IMR-90 (cell line): ENCODE measurements at regions not wholly inside any gene's neighbourhood (a gene's known extent, or its start where the extent isn't known, plus 50 kb on each side); places are given as distances from the start of the nearest gene placed in this dataset.

ENCODE experiments used
- ATAC-seq: fragments of 200-7000 bp; cut with Tn5 transposase; 2 replicates; pipeline ENCODE4 v1.9.1; 2020; ENCODE audit warnings: low read depth, mild to moderate bottlenecking, moderate library complexity
- BruUV-seq: library from RNA; stranded (reverse); fragments of 400-500 nt; replicated peaks from 2 replicates; lab custom pipeline; 2021; lab: Mats Ljungman, UMichigan
- CTCF ChIA-PET: fragments of 300-600 bp; formaldehyde crosslinking; extraction: SDS; loops from one replicate; lab custom pipeline; 2021; ENCODE audit warnings: antibody characterized with exemption; lab: Yijun Ruan, JAX
- POLR2A ChIA-PET: fragments of 300-600 bp; sonication (Branson Sonifier 250); formaldehyde crosslinking; loops from one replicate; lab custom pipeline; 2022; ENCODE audit warnings: antibody characterized with exemption; ENCODE audit not compliant: unreplicated experiment; lab: Charles Lee
- DNase-seq: peaks from one replicate; pipeline ENCODE4 v3.0.0; 2013
- H2AFZ ChIP-seq: replicated peaks from 2 replicates; pipeline ENCODE3; 2013; ENCODE audit warnings: low read length, mild to moderate bottlenecking; ENCODE audit not compliant: poor library complexity
- H2AK5ac ChIP-seq: 2 replicates; pipeline ENCODE4 v1.6.1; 2013; ENCODE audit warnings: low read depth, low read length, inconsistent platforms
- H2AK9ac ChIP-seq: replicated peaks from 2 replicates; pipeline ENCODE3; 2013; ENCODE audit warnings: mild to moderate bottlenecking, low read depth, low read length, moderate library complexity; ENCODE audit not compliant: poor library complexity
- H2BK120ac ChIP-seq: 2 replicates; pipeline ENCODE4 v1.6.1; 2013; ENCODE audit warnings: low read depth, low read length, inconsistent platforms
- H2BK15ac ChIP-seq: 3 replicates; pipeline ENCODE4 v1.6.1; 2013; ENCODE audit warnings: low read depth, low read length, inconsistent platforms
- H2BK20ac ChIP-seq: 2 replicates; pipeline ENCODE4 v1.6.1; 2013; ENCODE audit warnings: low read depth, mild to moderate bottlenecking, inconsistent platforms, low read length, moderate library complexity
- H2BK5ac ChIP-seq: 2 replicates; pipeline ENCODE4 v1.6.1; 2013; ENCODE audit warnings: mild to moderate bottlenecking, low read depth, low read length, inconsistent platforms; ENCODE audit not compliant: poor library complexity, severe bottlenecking
- H3K14ac ChIP-seq: replicated peaks from 2 replicates; pipeline ENCODE4 v1.6.1; 2013; ENCODE audit warnings: low read depth, low read length, inconsistent platforms
- H3K18ac ChIP-seq: 2 replicates; pipeline ENCODE4 v1.6.1; 2013; ENCODE audit warnings: low read depth, low read length, control low read depth
- H3K23ac ChIP-seq: 2 replicates; pipeline ENCODE4 v1.6.1; 2013; ENCODE audit warnings: low read depth, low read length, inconsistent platforms
- H3K27ac ChIP-seq: 2 replicates; pipeline ENCODE4 v1.5.1; 2013; ENCODE audit warnings: mild to moderate bottlenecking, control low read depth, low read length; ENCODE audit not compliant: insufficient read depth
- H3K27me3 ChIP-seq: 2 replicates; pipeline ENCODE4 v1.6.1; 2013; ENCODE audit warnings: low read length; ENCODE audit not compliant: control insufficient read depth, insufficient read depth
- H3K36me3 ChIP-seq: 2 replicates; pipeline ENCODE4 v1.6.1; 2013; ENCODE audit warnings: low read length, mixed read lengths; ENCODE audit not compliant: control insufficient read depth, insufficient read depth
- H3K4ac ChIP-seq: 2 replicates; pipeline ENCODE4 v1.6.1; 2013; ENCODE audit warnings: low read depth, low read length, inconsistent platforms
- H3K4me1 ChIP-seq: 2 replicates; pipeline ENCODE4 v1.6.1; 2013; ENCODE audit warnings: low read length, mixed read lengths; ENCODE audit not compliant: control insufficient read depth, insufficient read depth
- H3K4me2 ChIP-seq: 2 replicates; pipeline ENCODE4 v1.6.1; 2013; ENCODE audit warnings: low read depth, mild to moderate bottlenecking, control low read depth, low read length, moderate library complexity
- H3K4me3 ChIP-seq: 2 replicates; pipeline ENCODE4 v1.5.1; 2013; ENCODE audit warnings: low read depth, mild to moderate bottlenecking, control low read depth, low read length, moderate library complexity; ENCODE audit not compliant: insufficient read depth
- H3K56ac ChIP-seq: 2 replicates; pipeline ENCODE4 v1.6.1; 2013; ENCODE audit warnings: low read length, inconsistent platforms; ENCODE audit not compliant: insufficient read depth; ENCODE audit errors: extremely low read depth
- H3K79me1 ChIP-seq, 2 experiments: 2 replicates each; pipeline ENCODE4 v1.6.1; 2013; ENCODE audit warnings: low read length in 2 of 2, inconsistent platforms in 1 of 2, low read depth in 1 of 2
- H3K9ac ChIP-seq: 2 replicates; pipeline ENCODE4 v1.6.1; 2013; ENCODE audit warnings: low read depth, low read length, control low read depth
- H3K9me1 ChIP-seq: 2 replicates; pipeline ENCODE4 v1.6.1; 2013; ENCODE audit warnings: low read length, inconsistent platforms; ENCODE audit not compliant: insufficient read depth
- H3K9me3 ChIP-seq: 2 replicates; pipeline ENCODE4 v1.6.1; 2013; ENCODE audit warnings: low read length; ENCODE audit not compliant: control insufficient read depth, insufficient read depth
- H4K20me1 ChIP-seq: 2 replicates; pipeline ENCODE4 v1.6.1; 2013; ENCODE audit warnings: low read length, inconsistent platforms; ENCODE audit not compliant: insufficient read depth
- H4K5ac ChIP-seq: 2 replicates; pipeline ENCODE4 v1.6.1; 2013; ENCODE audit warnings: mild to moderate bottlenecking, low read depth, low read length, control low read depth
- H4K8ac ChIP-seq, 2 experiments: 2 replicates each; pipeline ENCODE4 v1.6.1; 2013; ENCODE audit warnings: low read depth in 2 of 2, low read length in 2 of 2, control low read depth in 1 of 2, inconsistent platforms in 1 of 2
- H4K91ac ChIP-seq: 2 replicates; pipeline ENCODE4 v1.6.1; 2013; ENCODE audit warnings: low read depth, low read length, inconsistent platforms; ENCODE audit not compliant: insufficient read depth
- MAFK ChIP-seq: IDR thresholded peaks from 2 replicates; pipeline ENCODE4 v1.6.1; 2012; ENCODE audit warnings: low read depth, low read length, improper control_type of control experiment
- NFE2L2 ChIP-seq: fragments of 150-350 bp; IDR thresholded peaks from 2 replicates; pipeline ENCODE4 v1.6.1; 2016; ENCODE audit warnings: low read depth, mild to moderate bottlenecking, low read length
- WGBS, 2 experiments: methylation state at CpG; one replicate each; pipeline versions ENCODE4 v1.1.5 to v1.1.7; 2013; ENCODE audit warnings: missing lambda C conversion rate in 2 of 2; ENCODE audit not compliant: insufficient read length in 1 of 2; ENCODE audit errors: extremely low coverage in 2 of 2; 5-methylcytosine and 5-hydroxymethylcytosine counted together
- dilution Hi-C: fragments of 300-500 bp; cut with HindIII; formaldehyde crosslinking; loops from one replicate; pipeline ENCODE4 v1.14.3; 2018; ENCODE audit warnings: low sequenced_read_pairs; ENCODE audit not compliant: unreplicated experiment
- in situ Hi-C: fragments of 300-500 bp; cut with MboI; formaldehyde crosslinking; loops from 3 replicates; pipeline ENCODE4 v1.14.3; 2019; ENCODE audit warnings: low sequenced_read_pairs, inconsistent platforms, mixed read lengths
- intact Hi-C: fragments of 100-400 bp; cut with micrococcal nuclease; formaldehyde crosslinking; loops from 2 replicates; pipeline ENCODE4 v1.10.0; 2022

DNA sequence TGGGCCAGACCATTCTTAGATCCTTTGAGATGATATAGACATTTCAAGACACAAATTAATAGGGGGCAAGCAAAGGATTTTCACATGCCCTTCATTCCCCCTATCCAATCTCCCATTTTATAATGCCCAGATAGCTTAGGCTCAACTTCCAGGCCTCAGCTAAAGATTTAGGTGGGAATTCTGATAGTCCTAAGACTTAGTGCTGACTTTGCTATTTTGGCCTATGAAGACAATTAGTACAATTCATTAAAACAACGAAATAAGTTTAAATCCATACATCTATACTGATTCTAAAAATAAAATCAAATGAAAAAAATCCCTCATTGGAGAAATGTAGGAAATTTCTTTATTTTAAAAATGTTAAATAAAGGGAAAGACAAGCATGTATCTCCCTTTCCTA is 259.5 kb downstream of the CBLN4 start:
- no peak overlapping the region for H3K27ac ChIP-seq
- H3K56ac ChIP-seq: no peak overlapping the region
- no peak for TF ChIP-seq NFE2L2
- TF ChIP-seq MAFK: peak; percentile 90
- no peak overlapping the region for H2AK9ac ChIP-seq
- H3K4me2 ChIP-seq: no peak overlapping the region
- DNase-seq (no peak), ATAC-seq (no peak)
- no peak overlapping the region for H2AFZ ChIP-seq
- dilution Hi-C loops (no loop called here), in situ Hi-C loops (no loop called here), intact Hi-C loops (no loop called here)
- ChIA-PET CTCF (no interaction called here), POLR2A (no interaction called here)
- no peak overlapping the region for H2BK20ac ChIP-seq
- no peaks in the 10 kb centered on the region for H4K20me1 ChIP-seq
- no peak overlapping the region for H3K9ac ChIP-seq
- H3K9me1 ChIP-seq: no peaks in the 10 kb centered on the region
- no peaks in the 10 kb centered on the region for H3K36me3 ChIP-seq
- no peak overlapping the region for H4K91ac ChIP-seq
- H2BK15ac ChIP-seq: no peak overlapping the region
- no peaks in the 10 kb centered on the region for H3K27me3 ChIP-seq
- BruUV-seq: no TSS peak
- WGBS, 2 experiments: no CpG with 5 or more reads among the region's 1 CpG
- no peak overlapping the region for H3K4ac ChIP-seq
- no peak overlapping the region for H3K4me3 ChIP-seq
- H2BK5ac ChIP-seq: no peak overlapping the region
- no peak overlapping the region for H2AK5ac ChIP-seq
- H3K4me1 ChIP-seq: no peaks in the 10 kb centered on the region
- no peak overlapping the region for H4K8ac ChIP-seq
- no peaks in the 10 kb centered on the region for H3K79me1 ChIP-seq
- no peak overlapping the region for H3K18ac ChIP-seq
- H3K23ac ChIP-seq: no peak overlapping the region
- H3K14ac ChIP-seq: no peak overlapping the region
- no peak overlapping the region for H2BK120ac ChIP-seq
- H3K9me3 ChIP-seq: peaks cover 11% of the 10 kb centered on the region
- no peak overlapping the region for H4K5ac ChIP-seq
